Uterus (tissue), 2 donors: ENCODE measurements at regions not wholly inside any gene's neighbourhood (a gene's known extent, or its start where the extent isn't known, plus 50 kb on each side); places are given as distances from the start of the nearest gene placed in this dataset.

Experiments used
- CTCF ChIP-seq, 4 experiments: fragments of 200-600 bp in 2 of 4; fragments of 450-650 bp in 2 of 4; sonication (generic) in 2 of 4; IDR thresholded peaks; one replicate each; pipeline ENCODE4 v1.5.1; 2016 to 2019; ENCODE audit warnings: antibody characterized with exemption in 4 of 4, mild to moderate bottlenecking in 2 of 4, moderate library complexity in 1 of 4
- POLR2A ChIP-seq, 2 donors: fragments of 450-650 bp; IDR thresholded peaks; one replicate each; pipeline ENCODE4 v1.6.1; 2016; ENCODE audit warnings: antibody characterized with exemption in 2 of 2, mild to moderate bottlenecking in 1 of 2, moderate library complexity in 1 of 2

DNA sequence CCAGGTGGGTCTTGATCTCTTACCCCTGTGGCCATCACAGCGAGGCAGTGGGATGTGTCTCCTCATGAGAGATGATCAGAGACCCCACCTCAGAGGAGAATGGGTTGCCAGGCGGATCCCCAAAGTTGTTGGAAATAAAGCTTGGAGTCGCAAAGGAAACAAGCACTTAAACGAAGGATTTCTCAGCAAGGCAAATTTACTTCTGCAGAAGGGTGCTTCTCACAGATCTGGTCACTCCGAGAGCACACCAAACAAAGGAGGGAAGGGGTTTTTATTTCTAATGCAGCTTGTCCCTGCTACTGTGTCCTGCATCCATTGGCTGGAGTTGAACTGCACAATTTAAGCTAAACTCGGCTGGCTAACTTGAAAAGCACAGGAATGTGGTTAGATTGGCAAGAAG lies 466.6 kb upstream of the EYS start:
- no peak for TF ChIP-seq CTCF (IDR thresholded peaks at IDR 0.05)
- TF ChIP-seq POLR2A (IDR thresholded peaks at IDR 0.05), result no peak
